ELF-1 (cell line): ENCODE measurements at regions not wholly inside any gene's neighbourhood (a gene's known extent, or its start where the extent isn't known, plus 50 kb on each side); places are given as distances from the start of the nearest gene placed in this dataset.
"Not testable (repeated sequence)": the region's sequence is repeated elsewhere in the genome, so short reads cannot be mapped to it uniquely, and the experiment has no call there.

Source experiments
- DNase-seq: peaks from one replicate; pipeline ENCODE4 v3.0.0-alpha.2; 2016; ENCODE audit warnings: low read depth, low spot score

DNA sequence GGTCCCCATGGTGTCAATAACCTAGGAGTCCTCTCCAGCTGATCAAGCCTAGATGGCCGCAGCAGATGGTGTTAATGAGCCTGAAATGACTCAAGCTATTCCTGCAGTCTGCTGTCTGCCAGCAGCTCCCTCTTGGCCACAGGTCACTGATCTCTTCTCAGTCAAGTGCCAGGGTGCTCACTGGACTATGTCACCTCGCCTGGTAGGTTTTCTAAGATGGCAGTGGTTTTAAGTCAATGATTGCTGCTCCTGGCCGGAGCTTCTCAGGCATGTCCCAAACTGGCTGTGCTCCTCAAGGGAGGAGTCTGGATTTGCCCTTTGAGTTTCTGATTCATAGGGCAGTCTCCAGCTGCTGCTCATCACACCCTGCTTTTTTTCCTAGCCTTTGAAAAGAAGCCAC is 58.6 kb upstream of the SHISA6 start:
- DNase-seq: no peak

DNA sequence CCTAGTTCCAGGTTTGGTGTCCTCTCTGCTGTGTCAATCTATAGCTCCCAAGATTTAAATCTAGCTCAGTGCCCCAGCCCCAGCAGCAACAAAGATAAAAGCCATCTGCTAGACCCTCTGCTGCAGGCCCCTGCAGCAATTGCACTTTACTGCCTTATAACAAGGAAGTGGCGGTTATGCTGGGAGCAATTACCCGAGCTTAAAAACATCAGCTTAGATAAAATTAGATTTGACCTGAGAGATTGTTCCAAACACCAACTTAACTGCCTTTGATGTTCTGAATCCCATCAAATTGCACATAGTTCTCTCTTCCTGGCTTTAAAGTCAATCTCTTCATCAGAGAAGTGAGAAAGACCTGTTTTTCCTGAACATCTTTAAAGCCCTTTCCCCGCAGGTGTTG is 62.4 kb upstream of the SHISA6 start:
- no peak for DNase-seq

DNA sequence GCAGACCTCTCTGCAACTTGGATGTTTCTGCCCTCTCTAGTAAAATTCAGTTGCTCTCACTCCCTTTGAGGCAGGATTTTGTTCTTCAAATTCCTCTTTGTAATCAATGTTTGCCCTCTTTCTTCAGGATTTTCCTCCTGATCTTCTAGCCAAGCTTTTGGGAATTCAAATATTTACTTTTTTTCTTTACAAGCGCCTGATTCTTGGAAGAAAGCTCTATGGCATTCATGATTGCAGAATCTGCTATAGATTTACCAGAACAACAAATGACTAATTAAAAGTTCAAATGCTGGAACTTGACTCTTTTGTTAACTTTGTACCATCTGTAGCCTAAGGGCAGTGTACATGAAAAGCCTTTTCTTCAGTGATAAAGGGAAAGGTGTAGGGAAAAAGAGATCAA is 63.7 kb upstream of the SHISA6 start:
- no peak for DNase-seq

DNA sequence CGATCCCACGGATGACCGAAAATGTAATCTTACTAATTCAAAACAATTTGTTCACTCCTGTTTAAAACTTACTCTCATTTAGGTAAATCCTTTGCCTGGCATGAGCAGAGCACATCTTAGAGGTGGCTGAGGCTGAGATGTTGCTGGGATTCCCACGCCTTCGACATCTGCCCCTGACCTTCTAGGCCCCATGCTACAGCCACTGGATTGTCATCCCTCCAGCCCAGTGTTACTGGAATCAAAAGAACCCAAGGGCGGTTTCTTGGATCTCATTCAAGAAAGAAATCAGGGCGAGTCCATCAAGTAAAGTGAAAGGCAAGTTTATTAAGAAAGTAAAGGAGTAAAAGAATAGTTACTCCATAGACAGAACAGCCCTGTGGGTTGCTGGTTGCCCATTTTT is 64.5 kb upstream of the SHISA6 start:
- no peak for DNase-seq

DNA sequence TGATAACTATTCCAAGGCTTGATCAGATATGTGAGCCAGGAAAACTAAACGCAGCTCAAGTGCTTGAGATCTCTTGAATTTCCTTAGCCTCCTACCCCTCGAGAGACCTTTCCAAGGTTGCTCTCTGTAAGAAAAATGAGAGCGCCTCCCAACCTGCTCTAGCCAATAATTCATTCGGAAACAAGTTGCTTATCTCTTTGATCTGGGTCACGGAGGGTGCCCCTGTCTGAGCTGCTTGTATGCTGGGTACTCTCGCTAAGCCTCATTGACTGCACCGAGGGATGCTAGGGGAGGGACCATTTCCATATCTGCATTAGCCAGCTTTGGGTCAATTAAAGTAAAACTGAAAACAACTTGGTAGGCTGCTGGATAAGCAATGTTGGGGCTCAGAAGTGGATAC is 70.1 kb upstream of the SHISA6 start:
- no peak for DNase-seq

DNA sequence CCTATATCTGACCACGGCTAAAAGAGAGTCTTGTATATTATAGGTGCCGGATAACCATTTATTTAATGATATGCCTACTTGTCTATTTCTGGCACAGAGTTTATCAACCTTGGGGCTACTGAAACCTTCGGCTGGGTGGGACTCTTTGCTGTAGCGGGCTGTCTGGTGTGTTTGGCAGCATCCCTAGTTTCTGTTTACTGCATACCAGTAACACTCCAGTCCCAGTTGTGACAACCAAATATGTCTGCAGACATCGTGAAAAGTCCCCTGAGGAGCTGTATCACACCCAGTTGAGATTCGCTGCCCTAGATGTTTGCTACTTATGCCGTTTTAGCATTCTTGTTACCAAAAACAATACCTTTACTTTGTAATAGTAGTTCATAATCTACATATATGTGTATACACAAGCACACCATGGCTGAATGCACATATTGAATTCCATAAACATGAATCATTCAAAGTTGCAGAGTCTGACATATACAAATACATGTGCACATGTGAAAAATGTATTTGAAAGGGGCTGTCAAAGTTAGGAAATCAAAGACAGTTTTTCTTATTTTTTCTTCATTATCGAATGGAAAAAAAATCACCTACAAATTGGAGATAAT is 89.1 kb upstream of the SHISA6 start:
- no peak for DNase-seq

DNA sequence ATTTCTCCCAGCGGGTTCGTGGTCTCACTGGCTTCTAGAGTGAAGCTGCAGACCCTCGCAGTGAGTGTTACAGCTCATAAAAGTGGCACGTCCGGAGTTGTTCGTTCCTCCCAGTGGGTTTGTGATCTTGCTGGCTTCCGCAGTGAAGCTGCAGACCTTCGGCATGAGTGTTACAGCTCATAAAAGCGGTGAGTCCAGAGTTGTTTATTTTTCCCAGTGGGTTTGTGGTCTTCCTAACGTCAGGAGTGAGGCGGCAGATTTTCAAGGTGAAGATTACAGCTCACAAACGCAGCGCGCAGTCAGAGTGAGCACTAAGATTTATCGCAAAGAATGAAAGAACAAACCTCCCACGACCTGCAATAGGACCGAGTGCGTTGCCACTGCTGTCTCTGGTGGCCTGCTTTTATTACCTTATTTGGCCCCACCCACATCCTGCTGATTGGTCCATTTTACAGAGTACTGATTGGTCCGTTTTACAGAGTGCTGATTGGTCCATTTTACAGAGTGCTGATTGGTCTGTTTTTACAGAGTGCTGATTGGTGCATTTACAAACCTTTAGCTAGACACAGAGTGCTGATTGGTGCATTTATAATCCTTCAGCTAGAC is 90.0 kb upstream of the SHISA6 start:
- DNase-seq: not testable (repeated sequence)

DNA sequence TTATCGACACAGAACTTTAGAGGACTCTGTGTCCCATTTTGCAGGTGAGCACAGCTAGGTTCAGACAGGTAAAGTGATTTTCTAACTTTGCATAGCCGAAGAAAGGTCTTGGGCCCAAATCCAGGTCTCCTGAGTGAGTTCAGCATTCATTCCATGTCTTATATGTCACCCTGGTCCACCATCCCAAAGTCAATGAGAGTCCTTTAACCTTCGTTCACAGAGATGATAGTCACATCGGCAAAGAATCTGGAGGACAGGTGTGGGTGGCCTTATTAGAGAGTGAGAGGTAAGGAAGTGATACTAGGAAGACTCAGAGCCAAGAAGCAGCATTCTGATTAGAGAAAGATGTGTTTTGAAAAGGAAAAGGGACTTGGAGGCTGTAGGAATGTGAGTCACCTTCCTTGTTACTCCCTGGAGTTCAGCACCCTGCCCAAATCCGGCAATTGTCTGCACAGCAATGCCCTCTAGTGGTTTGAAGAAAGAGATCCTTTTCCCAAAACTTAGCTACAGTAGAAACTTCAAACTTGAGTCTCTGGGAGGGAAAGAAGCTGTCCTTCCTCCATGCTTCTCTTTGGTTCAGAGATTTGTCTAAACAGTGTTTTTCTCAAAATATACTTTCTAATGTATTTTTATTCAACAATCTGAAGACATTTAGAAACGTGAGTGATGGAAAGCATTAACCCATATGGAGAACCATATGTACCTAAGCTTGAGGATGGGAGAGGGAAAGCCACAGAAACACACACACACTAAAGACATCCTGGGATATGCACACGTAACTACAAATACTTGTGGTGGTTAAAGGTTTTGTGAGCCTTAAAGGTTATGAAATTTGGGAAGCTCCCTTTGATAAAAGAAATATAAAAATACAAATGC is 96.4 kb upstream of the SHISA6 start:
- peak; percentile 30 for DNase-seq

DNA sequence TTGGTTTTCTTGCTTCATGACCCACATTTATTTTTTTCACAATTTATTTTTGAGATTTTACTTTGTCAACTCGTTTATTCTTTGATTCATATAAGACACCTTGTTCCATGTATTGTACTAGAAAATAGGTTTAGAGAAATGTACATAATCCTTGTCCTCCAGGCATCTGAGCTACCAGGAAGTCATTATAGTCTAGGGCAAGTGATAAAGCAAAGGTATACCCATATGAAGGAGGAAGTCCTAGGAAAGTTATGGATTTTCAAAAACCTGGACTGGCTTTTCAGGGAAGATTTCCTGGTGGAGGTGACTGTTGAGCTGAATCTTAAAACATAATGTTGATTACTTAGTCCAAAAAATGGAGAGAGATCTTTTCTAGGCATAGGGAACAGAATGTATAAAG is 98.8 kb upstream of the SHISA6 start:
- no peak for DNase-seq

DNA sequence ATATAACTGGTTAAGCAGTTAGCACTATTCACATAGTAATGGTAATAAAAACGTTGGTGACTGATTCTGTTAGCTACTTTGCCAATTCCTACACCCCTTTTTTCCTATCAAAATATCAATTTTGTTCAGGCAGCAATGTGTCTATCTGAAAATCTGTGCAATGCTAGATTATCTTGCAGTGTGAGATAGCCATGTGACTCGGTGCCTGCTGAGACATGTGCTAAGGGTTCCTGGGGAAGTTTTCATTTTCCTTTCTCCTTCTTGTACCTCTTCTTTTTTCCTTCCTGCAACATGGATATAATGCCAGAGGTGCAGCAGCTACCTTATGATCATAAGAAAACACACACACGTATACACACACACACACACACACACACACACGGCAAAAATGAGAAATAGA is 100.5 kb upstream of the SHISA6 start:
- no peak for DNase-seq

DNA sequence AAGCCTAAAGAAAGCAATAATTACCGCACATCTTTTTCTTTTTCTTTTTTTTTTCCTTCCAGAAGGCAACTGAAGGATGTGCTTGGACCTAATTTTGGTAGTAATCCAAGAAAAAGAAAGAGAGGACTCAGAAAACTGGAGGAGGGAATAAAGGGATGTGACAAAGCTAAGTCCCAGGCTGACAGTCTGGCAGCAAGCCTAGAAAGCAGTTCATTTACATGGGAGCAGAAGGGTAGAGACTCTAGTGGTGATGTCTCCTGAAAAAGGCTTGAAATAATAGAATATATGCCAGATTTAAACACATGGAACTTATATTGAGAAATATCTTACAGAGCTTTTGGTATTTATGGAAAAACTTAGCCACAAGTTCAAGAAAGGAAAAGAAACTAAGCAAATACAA is 101.0 kb upstream of the SHISA6 start:
- DNase-seq: no peak

DNA sequence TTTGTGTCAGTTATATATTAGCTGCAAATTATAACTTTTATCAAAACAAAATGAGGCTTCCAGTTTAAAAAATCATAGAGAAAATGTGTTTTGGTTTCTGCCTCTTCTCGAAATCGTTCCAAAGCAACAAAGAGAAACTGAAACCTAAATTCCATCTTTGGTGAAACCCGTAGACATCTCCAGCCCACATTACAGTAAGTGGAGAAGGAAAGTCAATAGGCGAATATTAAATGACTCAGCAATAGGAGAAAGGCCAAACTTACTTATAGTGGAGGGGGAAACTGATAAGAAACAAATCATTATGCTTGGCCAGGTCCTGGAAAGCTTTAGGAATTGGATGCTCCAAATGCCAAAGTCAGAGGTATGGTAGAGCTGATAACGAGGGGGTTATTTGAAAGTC is 103.0 kb upstream of the SHISA6 start:
- no peak for DNase-seq

DNA sequence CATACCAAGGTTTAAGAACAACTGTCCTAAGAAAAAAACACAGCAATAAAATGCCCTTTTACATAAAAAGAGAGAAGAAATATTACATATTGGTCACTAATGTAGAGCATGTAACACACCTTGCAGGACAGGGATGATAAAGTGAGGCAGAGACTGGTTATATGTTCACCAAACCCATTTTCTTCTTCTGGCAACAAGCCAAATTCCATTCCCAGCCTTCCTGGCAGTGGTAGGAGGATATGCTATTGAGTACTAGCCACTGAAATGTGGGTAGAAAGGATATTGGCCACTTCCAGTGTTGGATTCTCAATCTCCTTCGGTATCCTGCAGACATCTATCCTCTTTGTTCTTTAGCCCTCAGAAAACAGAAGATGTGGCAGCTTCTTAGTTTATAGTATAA is 105.2 kb upstream of the SHISA6 start:
- no peak for DNase-seq

DNA sequence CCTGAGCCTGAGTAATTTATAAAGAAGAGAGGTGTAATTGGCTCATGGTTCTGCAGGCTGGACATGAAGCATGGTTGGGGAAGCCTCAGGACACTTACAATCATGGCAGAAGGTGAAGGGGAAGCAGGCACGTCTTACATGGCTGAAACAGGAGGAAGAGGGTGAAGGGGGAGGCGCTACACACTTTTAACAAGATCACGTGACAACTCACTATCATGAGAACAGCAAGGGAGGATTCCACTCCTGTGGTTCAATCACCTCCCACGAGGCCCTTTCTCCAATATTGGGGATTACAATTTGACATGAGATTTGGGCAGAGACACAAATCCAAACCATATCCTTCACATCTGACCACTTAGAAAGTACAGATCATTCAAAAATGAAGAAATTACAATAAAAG is 110.6 kb upstream of the SHISA6 start:
- DNase-seq: no peak

DNA sequence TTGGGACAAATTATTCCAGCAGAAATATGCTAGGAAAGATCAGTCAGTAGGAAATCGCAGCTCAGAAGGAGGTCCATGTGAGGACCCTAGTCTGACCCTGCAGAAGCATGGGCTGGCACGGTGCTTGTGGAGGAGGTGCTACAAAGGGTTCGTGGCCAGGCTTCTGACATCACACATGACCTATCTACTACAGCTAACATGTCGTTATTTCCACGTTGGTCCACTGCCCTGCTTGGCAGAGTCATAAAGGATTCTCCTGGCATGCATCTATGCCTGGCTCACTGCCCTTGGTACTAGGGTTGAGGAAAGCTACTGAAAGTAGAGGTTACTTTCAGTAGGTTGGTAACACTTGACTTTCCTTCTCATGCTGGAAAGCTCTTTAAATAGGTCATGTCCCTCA is 118.1 kb upstream of the SHISA6 start:
- no peak for DNase-seq

DNA sequence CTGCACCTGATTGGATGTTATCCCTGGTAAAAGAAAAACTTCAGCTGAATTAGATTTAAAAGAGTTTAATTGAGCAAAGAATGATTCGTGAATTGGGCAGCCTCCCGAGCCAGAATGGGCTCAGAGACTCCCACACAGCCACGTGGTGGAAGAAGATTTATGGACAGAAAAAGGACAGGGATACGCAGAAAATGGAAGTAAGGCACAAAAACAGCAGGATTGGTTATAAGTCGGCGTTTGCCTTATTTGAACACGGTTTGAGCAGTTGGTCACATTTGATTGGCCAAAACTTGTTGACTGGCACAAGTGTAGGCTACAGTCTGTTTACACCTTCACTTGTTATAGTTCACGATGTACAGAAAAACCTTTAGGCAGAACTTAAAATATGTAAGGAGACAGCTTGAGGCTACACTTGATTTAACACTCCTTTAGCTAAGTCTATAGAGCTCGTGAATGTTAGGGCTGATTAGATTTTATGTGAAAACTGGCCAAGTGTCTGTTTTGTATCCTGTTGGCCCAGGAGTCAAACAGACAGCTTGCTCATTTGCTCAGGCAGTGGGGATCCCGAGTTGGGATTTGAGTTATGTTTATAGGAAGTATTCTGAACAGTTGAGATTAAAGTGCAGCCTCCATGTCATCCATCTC is 119.5 kb upstream of the SHISA6 start:
- no peak for DNase-seq

DNA sequence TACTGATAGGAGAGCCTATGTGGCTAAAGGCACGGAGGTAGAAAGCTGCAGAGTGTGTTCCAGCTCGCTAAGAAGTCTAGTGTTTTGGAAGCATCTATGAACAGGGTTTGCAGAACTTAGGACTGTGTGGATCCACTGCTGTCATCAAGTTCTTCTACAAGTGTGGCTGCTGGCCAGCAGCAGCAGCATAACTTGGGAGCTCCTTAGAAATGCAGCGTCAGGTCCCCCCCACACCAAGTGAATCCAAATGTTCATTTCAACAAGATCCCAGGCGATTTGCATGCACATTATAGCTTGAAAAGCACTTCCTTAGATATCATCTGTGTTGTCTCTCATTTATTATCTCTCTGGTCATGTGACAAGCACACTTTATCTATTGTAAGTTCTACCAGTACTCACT is 131.9 kb upstream of the SHISA6 start:
- no peak for DNase-seq

DNA sequence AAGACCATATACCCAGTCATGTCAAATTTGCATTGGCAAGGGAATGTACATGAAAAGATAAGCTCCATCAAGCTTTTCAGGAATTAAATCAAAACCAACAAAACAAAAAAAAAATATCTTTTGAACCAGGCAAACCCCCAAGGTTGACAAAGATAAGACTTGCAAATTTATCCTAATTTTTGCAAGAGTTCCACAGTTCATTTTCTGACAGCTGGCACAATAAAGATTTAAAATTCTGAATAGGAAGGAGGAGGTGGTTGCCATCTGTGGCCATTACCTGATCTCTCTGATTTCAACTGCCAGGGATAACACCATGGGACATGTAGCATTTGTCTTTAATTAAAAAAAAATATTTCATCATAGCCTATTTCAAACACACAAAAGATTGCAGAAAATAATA is 135.9 kb upstream of the SHISA6 start:
- DNase-seq: no peak

DNA sequence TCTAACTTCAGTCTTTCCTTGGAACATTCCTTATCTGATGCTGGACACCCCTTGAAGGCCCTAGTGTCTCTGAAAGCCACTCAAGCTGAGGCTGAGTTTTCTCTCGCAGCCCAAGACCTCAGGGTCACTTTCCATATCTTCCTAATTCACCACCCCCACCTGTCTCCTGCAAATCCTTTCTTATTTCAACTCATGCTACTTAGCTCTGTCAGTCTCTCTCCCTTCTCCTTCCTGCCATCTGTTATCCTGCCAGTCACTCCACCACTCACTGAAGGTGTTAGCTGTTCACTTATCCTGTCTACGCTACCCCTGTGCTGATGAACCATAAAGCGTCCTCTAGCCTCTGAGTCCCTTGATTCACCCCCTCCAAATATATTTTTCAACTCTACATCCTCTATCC is 143.9 kb upstream of the SHISA6 start:
- DNase-seq: no peak

DNA sequence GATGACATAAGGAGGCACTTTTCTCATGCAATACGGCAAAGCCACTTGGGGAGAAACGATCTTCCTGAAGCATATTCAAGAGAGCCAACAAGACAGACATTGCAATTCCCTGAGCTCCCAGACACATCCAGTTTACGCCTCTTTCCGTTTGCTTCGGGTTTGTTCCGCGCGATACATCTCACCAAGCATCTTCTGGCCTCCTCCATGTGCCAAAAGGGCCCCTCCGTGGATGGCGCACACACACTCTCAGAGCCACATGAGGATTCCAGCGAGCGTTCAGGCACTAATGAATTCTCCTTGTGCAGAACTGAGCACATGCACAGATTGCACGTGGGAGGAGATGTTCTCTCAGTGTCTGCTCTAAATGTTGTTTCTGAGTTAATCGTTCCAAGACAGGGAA is 146.7 kb upstream of the SHISA6 start:
- DNase-seq: no peak

DNA sequence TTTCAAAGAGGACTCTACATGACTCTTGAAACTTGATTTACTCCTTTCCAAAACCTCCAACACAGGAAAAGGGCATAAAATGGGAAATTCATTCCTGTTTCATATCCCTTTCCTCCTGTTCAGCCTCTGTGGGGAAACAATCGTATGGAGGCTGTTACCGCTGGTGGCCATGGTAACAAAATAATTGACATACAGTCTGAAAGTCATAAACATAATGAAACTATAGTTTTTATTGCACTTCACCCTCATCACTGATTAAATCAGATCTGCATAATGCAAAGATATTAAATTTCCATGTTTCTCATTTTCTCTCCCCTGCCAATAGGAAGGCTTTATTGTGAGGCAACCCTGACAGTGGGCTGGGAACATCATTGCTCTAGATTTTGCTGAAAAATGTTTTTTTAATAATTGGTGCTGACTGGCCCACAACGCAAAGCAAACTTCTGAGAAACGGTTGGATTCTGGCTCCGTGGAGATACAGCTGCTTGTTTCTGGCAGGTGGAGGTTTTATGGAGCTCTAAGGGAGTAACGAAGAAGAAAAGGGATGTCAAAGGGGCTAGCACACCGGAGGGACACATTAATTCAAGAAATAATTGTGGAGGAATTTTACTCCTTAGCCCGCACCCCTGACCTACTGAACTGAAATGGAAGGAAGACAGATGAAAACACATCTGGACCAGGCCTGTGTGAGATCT is 154.2 kb upstream of the SHISA6 start:
- DNase-seq: no peak

DNA sequence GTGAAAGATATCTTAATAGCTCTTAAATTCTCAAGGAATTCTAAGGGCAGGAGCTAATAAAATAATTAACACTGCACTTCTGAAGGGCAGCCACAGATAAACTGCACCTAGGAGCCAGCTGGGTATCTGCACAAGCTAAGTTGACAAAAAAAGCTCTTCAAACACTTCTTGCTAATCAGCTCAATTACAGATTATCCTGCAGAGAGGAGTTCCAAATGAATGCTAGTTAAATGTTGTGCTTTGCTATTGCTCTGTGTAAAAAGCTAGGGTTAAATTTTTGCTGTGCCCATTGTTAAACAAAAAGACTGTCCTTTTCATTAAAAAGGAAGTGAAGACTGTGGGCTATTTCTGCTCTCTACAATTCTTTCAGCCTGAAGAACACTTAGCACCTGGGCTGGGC is 158.5 kb upstream of the SHISA6 start:
- no peak for DNase-seq
